GM20000 (cell line): ENCODE measurements at regions not wholly inside any gene's neighbourhood (a gene's known extent, or its start where the extent isn't known, plus 50 kb on each side); places are given as distances from the start of the nearest gene placed in this dataset.

ENCODE experiments used
- DNase-seq: peaks from one replicate; pipeline ENCODE4 v3.0.0; 2012; ENCODE audit warnings: low spot score
- CTCF ChIP-seq: IDR thresholded peaks from 2 replicates; pipeline ENCODE4 v1.5.1; 2012; ENCODE audit warnings: mild to moderate bottlenecking, control low read depth; ENCODE audit errors: extremely low read depth, missing control alignments

DNA sequence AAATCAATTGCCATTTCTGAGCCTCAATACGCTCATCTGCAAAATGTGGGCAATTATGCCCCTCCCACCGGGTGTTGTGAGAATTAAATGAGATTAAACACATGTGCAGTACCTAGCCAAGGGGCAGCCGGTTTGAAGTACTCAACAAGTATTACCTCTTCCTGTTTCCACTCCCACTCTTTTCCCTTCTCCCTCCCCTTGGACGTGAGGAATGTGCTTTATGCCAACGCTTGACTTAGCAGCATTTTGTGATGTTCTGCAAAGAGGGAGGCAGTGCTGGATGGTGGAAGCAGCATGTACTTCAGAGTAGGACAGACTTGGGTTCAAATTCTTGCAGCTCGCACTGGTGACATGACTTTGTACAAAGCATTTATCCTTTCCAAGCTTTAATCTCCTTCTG, 306.0 kb downstream of the BUD13 start:
- DNase-seq, result no peak
- no peak for TF ChIP-seq CTCF

GRCh38 chr11:116466191-116466590, 306.6 kb downstream of the BUD13 start:
- no peak for DNase-seq
- TF ChIP-seq CTCF, result no peak

GRCh38 chr11:116465056-116465455, 307.7 kb downstream of the BUD13 start:
- no peak for TF ChIP-seq CTCF
- DNase-seq, result no peak

DNA sequence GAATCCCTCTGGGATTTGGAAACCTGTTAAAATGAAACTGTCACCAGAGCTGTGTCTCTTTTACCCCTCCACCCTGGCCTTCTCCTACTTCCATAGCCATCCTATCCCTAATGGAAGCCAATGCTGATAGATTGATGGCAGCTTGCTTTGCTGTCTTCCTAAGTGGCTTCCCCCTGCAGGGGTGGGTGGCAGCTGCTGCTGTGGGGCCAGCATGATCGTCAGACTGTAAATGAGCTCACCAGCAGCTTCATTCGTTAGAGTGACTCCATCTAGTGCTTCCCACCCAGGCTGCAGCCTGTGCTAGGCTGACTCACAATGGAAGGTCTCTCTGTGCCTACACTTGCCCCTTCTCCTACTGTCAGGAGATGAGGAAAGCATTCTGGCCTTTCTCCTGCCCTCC, 311.0 kb downstream of the BUD13 start:
- DNase-seq, result no peak
- no peak for TF ChIP-seq CTCF

DNA sequence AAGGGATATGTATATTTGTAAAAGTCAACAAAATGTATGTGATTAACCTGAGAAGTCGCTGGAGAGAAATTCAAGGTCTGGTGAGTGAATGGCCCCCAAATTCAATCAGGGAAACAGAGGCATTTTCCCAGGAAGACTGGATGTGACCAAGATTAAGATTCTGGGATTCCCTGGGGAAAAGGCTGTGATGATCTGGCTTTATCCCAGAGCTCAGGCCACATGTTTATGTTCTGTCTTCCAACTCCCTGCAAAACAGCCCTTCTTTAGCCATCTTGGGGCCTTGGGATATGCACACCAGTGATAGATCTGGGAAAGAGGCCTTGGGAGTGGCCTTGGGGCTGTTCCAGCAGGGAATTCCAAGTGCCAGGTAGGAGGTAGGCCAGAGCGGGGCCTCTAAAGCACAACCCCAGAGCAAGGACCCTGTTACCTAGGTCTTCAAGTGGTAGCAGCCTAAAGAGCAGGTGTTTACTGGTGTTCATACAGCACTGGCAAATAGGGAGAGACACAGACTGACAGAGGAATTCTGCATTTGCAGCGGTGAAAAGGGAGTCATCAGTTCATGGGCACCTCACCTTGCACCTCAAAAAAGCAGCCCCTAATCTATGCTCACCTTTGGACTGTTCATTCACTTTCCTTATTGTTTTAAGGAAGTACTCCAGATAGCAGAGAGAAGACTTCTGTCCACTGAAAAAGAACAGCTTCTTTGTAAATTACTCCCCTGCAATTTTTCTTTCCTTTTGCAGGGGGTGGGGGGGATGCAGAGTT, 312.4 kb downstream of the BUD13 start:
- DNase-seq, result no peak
- no peak for TF ChIP-seq CTCF

GRCh38 chr11:116459185-116460045, 313.4 kb downstream of the BUD13 start:
- no peak for TF ChIP-seq CTCF
- no peak for DNase-seq

DNA sequence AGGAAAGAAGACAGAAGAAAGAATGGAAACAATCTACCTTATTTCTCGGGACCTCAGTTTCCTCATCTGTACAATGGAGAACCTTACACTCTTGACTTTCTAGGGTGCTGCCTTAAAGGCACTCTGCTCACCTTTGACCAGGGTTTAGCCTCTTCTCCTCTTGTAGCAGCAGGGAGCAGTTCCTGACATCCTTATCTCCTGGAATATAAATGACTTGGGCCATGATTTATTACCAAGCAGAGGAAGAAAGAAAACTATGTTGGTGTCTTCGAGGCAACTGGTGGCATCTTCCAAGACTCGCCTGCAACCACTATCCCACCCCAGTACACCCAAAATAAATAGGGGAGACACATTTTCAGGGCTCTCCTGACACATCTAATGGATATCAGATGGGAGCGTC, 314.2 kb downstream of the BUD13 start:
- TF ChIP-seq CTCF, result no peak
- no peak for DNase-seq
